Mesenchymal stem cell (in vitro differentiated cells and primary cell): ENCODE measurements at regions not wholly inside any gene's neighbourhood (a gene's known extent, or its start where the extent isn't known, plus 50 kb on each side); places are given as distances from the start of the nearest gene placed in this dataset.

ENCODE experiments used
- DNase-seq: peaks from one replicate; pipeline ENCODE4 v3.0.0-alpha.2; 2013
- H2AFZ ChIP-seq: one replicate; pipeline ENCODE4 v1.6.1; 2013; ENCODE audit warnings: low read depth, mild to moderate bottlenecking, control low read depth, inconsistent platforms, low read length, moderate library complexity
- H2AK5ac ChIP-seq: 2 replicates; pipeline ENCODE4 v1.6.1; 2013; ENCODE audit warnings: low read length, moderate library complexity, mild to moderate bottlenecking, inconsistent platforms; ENCODE audit not compliant: severe bottlenecking
- H2BK120ac ChIP-seq: one replicate; pipeline ENCODE4 v1.6.1; 2013; ENCODE audit warnings: low read depth, mild to moderate bottlenecking, inconsistent platforms, low read length, moderate library complexity
- H2BK12ac ChIP-seq, 2 experiments: one replicate each; pipeline ENCODE4 v1.6.1; 2013; ENCODE audit warnings: inconsistent platforms in 2 of 2, low read length in 2 of 2, mild to moderate bottlenecking in 2 of 2, moderate library complexity in 2 of 2, control low read depth in 1 of 2
- H2BK15ac ChIP-seq: one replicate; pipeline ENCODE4 v1.6.1; 2013; ENCODE audit warnings: mild to moderate bottlenecking, low read depth, inconsistent platforms; ENCODE audit not compliant: poor library complexity, severe bottlenecking
- H2BK5ac ChIP-seq: 2 replicates; pipeline ENCODE4 v1.6.1; 2013; ENCODE audit warnings: low read depth, mild to moderate bottlenecking, low read length, control low read depth, inconsistent platforms; ENCODE audit not compliant: poor library complexity, severe bottlenecking
- H3K14ac ChIP-seq, 2 experiments: one replicate each; pipeline ENCODE4 v1.6.1; 2013; ENCODE audit warnings: inconsistent platforms in 2 of 2, low read length in 2 of 2, control low read depth in 1 of 2, mild to moderate bottlenecking in 1 of 2, moderate library complexity in 1 of 2
- H3K18ac ChIP-seq, 2 experiments: one replicate each; pipeline ENCODE4 v1.6.1; 2013; ENCODE audit warnings: inconsistent platforms in 2 of 2, low read length in 2 of 2, control low read depth in 1 of 2, low read depth in 1 of 2, mild to moderate bottlenecking in 1 of 2
- H3K23ac ChIP-seq, 2 experiments: one replicate each; pipeline ENCODE4 v1.6.1; 2013; ENCODE audit warnings: inconsistent platforms in 2 of 2, low read length in 2 of 2, mild to moderate bottlenecking in 2 of 2, moderate library complexity in 2 of 2, control low read depth in 1 of 2
- H3K27ac ChIP-seq: 2 replicates; pipeline ENCODE4 v1.5.1; 2013; ENCODE audit warnings: mild to moderate bottlenecking, moderate library complexity, low read length, control low read depth, inconsistent platforms; ENCODE audit not compliant: poor library complexity, severe bottlenecking
- H3K27me3 ChIP-seq, 2 experiments: 2 replicates each; pipeline versions ENCODE4 v1.6.1 to v1.7.0; 2013; ENCODE audit warnings: low read length in 2 of 2, mild to moderate bottlenecking in 2 of 2, moderate library complexity in 2 of 2, control low read depth in 1 of 2, inconsistent platforms in 1 of 2; ENCODE audit not compliant: control insufficient read depth in 1 of 2, insufficient read depth in 1 of 2
- H3K36me3 ChIP-seq, 2 experiments: 2 replicates each; pipeline versions ENCODE4 v1.6.1 to v1.7.0; 2013; ENCODE audit warnings: low read length in 2 of 2, control low read depth in 1 of 2, inconsistent platforms in 1 of 2, low read depth in 1 of 2, mild to moderate bottlenecking in 1 of 2; ENCODE audit not compliant: insufficient read depth in 2 of 2, control insufficient read depth in 1 of 2
- H3K4ac ChIP-seq, 2 experiments: one replicate each; pipeline ENCODE4 v1.6.1; 2013; ENCODE audit warnings: inconsistent platforms in 2 of 2, low read length in 2 of 2, mild to moderate bottlenecking in 2 of 2, moderate library complexity in 2 of 2, control low read depth in 1 of 2, low read depth in 1 of 2
- H3K4me1 ChIP-seq: 2 replicates; pipeline ENCODE4 v1.6.1; 2013; ENCODE audit warnings: low read depth, low read length, control low read depth; ENCODE audit not compliant: control insufficient read depth, insufficient read depth
- H3K4me2 ChIP-seq: 2 replicates; pipeline ENCODE4 v1.6.1; 2013; ENCODE audit warnings: low read length, mild to moderate bottlenecking, inconsistent platforms; ENCODE audit not compliant: poor library complexity, severe bottlenecking
- H3K4me3 ChIP-seq, 2 experiments: 2 replicates each; pipeline versions ENCODE4 v1.5.1 to v1.7.0; 2013; ENCODE audit warnings: low read length in 2 of 2, mild to moderate bottlenecking in 2 of 2, control low read depth in 1 of 2, low read depth in 1 of 2; ENCODE audit not compliant: insufficient read depth in 1 of 2
- H3K79me1 ChIP-seq: replicated peaks from 2 replicates; pipeline ENCODE4 v1.6.1; 2013; ENCODE audit warnings: mild to moderate bottlenecking, control low read depth, low read length, inconsistent platforms; ENCODE audit not compliant: poor library complexity, severe bottlenecking
- H3K9ac ChIP-seq: 2 replicates; pipeline ENCODE4 v1.7.0; 2013; ENCODE audit warnings: mild to moderate bottlenecking, low read length, moderate library complexity
- H3K9me3 ChIP-seq: 2 replicates; pipeline ENCODE4 v1.7.0; 2013; ENCODE audit warnings: mild to moderate bottlenecking, low read length; ENCODE audit not compliant: control insufficient read depth
- H4K8ac ChIP-seq: one replicate; pipeline ENCODE4 v1.6.1; 2013; ENCODE audit warnings: inconsistent platforms, mild to moderate bottlenecking, low read length, moderate library complexity
- H4K91ac ChIP-seq: one replicate; pipeline ENCODE4 v1.6.1; 2013; ENCODE audit warnings: mild to moderate bottlenecking, low read length, inconsistent platforms
- WGBS: methylation state at CpG from one replicate; pipeline ENCODE4 v1.1.7; 2013; ENCODE audit warnings: mixed read lengths; 5-methylcytosine and 5-hydroxymethylcytosine counted together

DNA sequence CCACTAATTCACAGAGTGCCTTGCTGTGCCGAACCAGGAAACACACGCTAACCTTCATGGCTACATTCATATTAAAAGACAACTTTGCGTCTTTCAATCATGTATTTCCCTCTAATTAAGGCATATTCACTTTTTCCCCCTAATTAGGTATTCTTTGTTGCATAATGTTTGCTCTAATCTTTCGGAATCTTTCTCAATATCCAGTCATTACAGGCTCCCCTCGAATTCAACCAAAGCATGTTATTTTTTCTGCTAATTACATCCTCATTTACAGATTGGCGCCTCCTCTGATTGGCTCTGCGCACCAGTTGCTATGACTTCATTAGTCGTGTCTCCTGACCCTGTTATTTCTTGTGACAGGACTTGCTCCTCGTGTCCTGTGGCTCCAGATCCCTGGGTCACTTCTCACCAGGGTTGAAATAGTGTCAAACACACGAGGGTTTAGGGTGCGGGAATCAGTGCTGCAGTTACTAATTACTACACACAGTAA lies 226.7 kb upstream of the TSHZ3 start:
- H3K23ac ChIP-seq: no peak overlapping the region
- no peaks in the 10 kb centered on the region for H3K4me1 ChIP-seq
- no peaks in the 10 kb centered on the region for H3K36me3 ChIP-seq
- no peak overlapping the region for H2BK120ac ChIP-seq
- no peak for DNase-seq
- 87% methylated on average over 10 of the region's 11 CpGs for WGBS
- H3K4ac ChIP-seq: no peak overlapping the region
- no peak overlapping the region for H3K4me2 ChIP-seq
- peak overlapping the region; percentile 14 for H4K91ac ChIP-seq
- peak overlapping the region; percentile 18 to 82 for H2BK12ac ChIP-seq
- H3K9ac ChIP-seq: no peak overlapping the region
- no peak overlapping the region for H2BK5ac ChIP-seq
- H2AFZ ChIP-seq: no peak overlapping the region
- H3K14ac ChIP-seq: no peak overlapping the region
- H3K9me3 ChIP-seq: no peaks in the 10 kb centered on the region
- H3K4me3 ChIP-seq: no peak overlapping the region
- no peak overlapping the region for H2AK5ac ChIP-seq
- no peak overlapping the region for H2BK15ac ChIP-seq
- H3K27me3 ChIP-seq: peaks cover 0 to 19% of the 10 kb centered on the region in 2 experiments
- no peak overlapping the region for H4K8ac ChIP-seq
- peak overlapping the region in 1 of 2 experiments; percentile 20 for H3K18ac ChIP-seq
- H3K79me1 ChIP-seq: no peaks in the 10 kb centered on the region
- no peak overlapping the region for H3K27ac ChIP-seq

- 95% methylated on average over 3 of the region's 3 CpGs for WGBS
- Histone ChIP-seq H2BK12ac (no peak overlapping the region), H3K27ac (no peak overlapping the region), H3K79me1 (no peaks in the 10 kb centered on the region), H3K9ac (no peak overlapping the region), H3K4me3 (no peak overlapping the region), H3K18ac (no peak overlapping the region), H3K27me3 (peaks cover 0 to 8% of the 10 kb centered on the region in 2 experiments), H2AFZ (no peak overlapping the region), H3K9me3 (no peaks in the 10 kb centered on the region), H3K36me3 (no peaks in the 10 kb centered on the region), H3K4me2 (no peak overlapping the region), H3K4ac (peak overlapping the region in 1 of 2 experiments; percentile 13), H2BK15ac (no peak overlapping the region), H3K14ac (no peak overlapping the region), H3K4me1 (no peaks in the 10 kb centered on the region), H4K8ac (no peak overlapping the region), H2BK5ac (no peak overlapping the region), H4K91ac (no peak overlapping the region), H2AK5ac (no peak overlapping the region), H2BK120ac (no peak overlapping the region), H3K23ac (no peak overlapping the region)
- no peak for DNase-seq
Measured at GRCh38 chr19:31578326-31578725, 229.1 kb upstream of the TSHZ3 start.

DNA sequence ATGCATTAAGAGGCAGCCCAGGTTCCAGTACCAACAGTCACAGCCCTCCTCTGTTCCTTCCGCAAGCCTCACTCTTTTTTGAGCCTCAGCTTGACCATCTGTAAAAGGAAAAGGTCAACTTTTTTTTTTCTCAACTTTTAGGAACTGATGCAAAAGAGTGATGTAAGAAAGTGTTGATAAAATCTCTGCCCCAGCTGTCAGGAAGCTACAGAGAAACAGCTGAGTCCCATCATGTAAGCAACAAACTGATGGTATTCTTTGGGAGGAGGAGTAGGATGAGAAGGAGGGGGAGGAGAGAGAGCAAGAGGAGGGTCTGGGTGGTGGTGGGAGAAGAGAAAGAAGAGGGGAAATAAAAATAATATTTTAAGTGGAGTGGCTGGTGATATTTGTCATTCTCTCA lies 233.9 kb upstream of the TSHZ3 start:
- Histone ChIP-seq H2BK5ac (no peak overlapping the region), H3K79me1 (no peaks in the 10 kb centered on the region), H3K4ac (no peak overlapping the region), H3K14ac (no peak overlapping the region), H3K9ac (no peak overlapping the region), H2BK120ac (peak overlapping the region; percentile 84), H3K23ac (no peak overlapping the region), H3K27me3 (no peaks in the 10 kb centered on the region), H4K8ac (peak overlapping the region; percentile 30), H2BK12ac (no peak overlapping the region), H3K4me1 (no peaks in the 10 kb centered on the region), H4K91ac (no peak overlapping the region), H2AFZ (no peak overlapping the region), H3K9me3 (no peaks in the 10 kb centered on the region), H3K27ac (no peak overlapping the region), H3K4me2 (no peak overlapping the region), H2AK5ac (no peak overlapping the region), H3K4me3 (no peak overlapping the region), H3K36me3 (no peaks in the 10 kb centered on the region), H2BK15ac (no peak overlapping the region), H3K18ac (peak overlapping the region in 1 of 2 experiments; percentile 46)
- peak; percentile 84 for DNase-seq
- WGBS: no CpG with 5 or more reads among the region's 1 CpG

GRCh38 chr19:31586282-31586681 lies 237.0 kb upstream of the TSHZ3 start:
- Histone ChIP-seq H3K4me3 (no peak overlapping the region), H3K9ac (no peak overlapping the region), H3K4me2 (no peak overlapping the region), H3K18ac (no peak overlapping the region), H2AK5ac (no peak overlapping the region), H3K9me3 (no peaks in the 10 kb centered on the region), H3K4ac (no peak overlapping the region), H3K23ac (no peak overlapping the region), H3K36me3 (no peaks in the 10 kb centered on the region), H2BK5ac (no peak overlapping the region), H2BK15ac (no peak overlapping the region), H3K14ac (no peak overlapping the region), H2BK120ac (no peak overlapping the region), H2BK12ac (no peak overlapping the region), H4K8ac (no peak overlapping the region), H3K27me3 (peaks cover 0 to 5% of the 10 kb centered on the region in 2 experiments), H3K27ac (no peak overlapping the region), H3K4me1 (no peaks in the 10 kb centered on the region), H3K79me1 (no peaks in the 10 kb centered on the region), H2AFZ (no peak overlapping the region), H4K91ac (no peak overlapping the region)
- WGBS: no CpG with 5 or more reads among the region's 3 CpGs
- DNase-seq: peak; percentile 95
